ENCODE measurements at regions not wholly inside any gene's neighbourhood (a gene's known extent, or its start where the extent isn't known, plus 50 kb on each side); places are given as distances from the start of the nearest gene placed in this dataset.

DNA sequence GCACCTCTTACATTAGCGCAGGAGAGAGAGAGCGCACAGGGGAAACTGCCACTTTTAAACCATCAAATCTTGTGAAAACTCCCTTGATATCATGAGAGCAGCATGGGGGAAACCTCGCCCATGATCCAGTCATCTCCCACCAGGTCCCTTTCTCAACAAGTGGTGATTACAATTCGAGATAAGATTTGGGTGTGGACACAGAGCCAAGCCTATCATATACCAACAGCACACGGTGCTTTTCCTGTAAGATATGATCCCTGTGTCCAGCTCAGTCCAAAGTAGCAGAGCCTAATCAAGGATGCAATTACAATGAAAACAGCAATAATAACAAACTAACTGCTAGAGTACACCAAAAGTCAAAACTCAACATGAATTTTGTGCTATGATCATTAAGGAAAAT, 148.7 kb upstream of the TCF21 start:
- TF ChIP-seq, protein P1, sequence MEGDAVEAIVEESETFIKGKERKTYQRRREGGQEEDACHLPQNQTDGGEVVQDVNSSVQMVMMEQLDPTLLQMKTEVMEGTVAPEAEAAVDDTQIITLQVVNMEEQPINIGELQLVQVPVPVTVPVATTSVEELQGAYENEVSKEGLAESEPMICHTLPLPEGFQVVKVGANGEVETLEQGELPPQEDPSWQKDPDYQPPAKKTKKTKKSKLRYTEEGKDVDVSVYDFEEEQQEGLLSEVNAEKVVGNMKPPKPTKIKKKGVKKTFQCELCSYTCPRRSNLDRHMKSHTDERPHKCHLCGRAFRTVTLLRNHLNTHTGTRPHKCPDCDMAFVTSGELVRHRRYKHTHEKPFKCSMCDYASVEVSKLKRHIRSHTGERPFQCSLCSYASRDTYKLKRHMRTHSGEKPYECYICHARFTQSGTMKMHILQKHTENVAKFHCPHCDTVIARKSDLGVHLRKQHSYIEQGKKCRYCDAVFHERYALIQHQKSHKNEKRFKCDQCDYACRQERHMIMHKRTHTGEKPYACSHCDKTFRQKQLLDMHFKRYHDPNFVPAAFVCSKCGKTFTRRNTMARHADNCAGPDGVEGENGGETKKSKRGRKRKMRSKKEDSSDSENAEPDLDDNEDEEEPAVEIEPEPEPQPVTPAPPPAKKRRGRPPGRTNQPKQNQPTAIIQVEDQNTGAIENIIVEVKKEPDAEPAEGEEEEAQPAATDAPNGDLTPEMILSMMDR (IDR thresholded peaks at IDR 0.05), result no peak
- no peak for TF ChIP-seq ZFX (IDR thresholded peaks at IDR 0.05; ENCODE audit: borderline replicate concordance)
